ENCODE measurements at regions not wholly inside any gene's neighbourhood (a gene's known extent, or its start where the extent isn't known, plus 50 kb on each side); places are given as distances from the start of the nearest gene placed in this dataset.

DNA sequence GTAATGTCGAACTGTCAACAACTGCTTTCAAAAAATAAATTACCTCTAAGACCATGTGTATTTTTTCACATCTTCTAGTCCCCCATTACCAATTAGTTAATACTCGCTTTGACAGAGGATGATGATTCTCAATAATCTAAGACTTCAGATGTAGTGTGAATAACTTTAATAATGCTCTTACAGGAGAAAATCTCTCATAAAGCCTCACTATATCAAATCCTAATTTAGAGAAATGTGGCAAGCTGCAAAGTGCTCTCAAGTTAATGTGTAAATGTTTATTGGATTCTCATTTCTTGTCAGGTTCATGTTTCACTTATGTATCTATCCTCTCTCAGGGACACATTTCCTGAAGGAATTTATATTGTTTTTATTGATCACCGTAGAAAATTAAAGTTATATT is 223.9 kb downstream of the CDH7 start:
- TF ChIP-seq TAF1 (IDR thresholded peaks at IDR 0.05; ENCODE audit: low read depth) (no peak), CEBPB (IDR thresholded peaks at IDR 0.05) (no peak), TEAD4 (IDR thresholded peaks at IDR 0.05) (no peak)
- TF ChIP-seq, protein P1, sequence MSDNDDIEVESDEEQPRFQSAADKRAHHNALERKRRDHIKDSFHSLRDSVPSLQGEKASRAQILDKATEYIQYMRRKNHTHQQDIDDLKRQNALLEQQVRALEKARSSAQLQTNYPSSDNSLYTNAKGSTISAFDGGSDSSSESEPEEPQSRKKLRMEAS (IDR thresholded peaks at IDR 0.05), result no peak
- TF ChIP-seq, protein P2, sequence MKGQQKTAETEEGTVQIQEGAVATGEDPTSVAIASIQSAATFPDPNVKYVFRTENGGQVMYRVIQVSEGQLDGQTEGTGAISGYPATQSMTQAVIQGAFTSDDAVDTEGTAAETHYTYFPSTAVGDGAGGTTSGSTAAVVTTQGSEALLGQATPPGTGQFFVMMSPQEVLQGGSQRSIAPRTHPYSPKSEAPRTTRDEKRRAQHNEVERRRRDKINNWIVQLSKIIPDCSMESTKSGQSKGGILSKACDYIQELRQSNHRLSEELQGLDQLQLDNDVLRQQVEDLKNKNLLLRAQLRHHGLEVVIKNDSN (IDR thresholded peaks at IDR 0.05), result no peak
